ENCODE measurements at regions not wholly inside any gene's neighbourhood (a gene's known extent, or its start where the extent isn't known, plus 50 kb on each side); places are given as distances from the start of the nearest gene placed in this dataset.

DNA sequence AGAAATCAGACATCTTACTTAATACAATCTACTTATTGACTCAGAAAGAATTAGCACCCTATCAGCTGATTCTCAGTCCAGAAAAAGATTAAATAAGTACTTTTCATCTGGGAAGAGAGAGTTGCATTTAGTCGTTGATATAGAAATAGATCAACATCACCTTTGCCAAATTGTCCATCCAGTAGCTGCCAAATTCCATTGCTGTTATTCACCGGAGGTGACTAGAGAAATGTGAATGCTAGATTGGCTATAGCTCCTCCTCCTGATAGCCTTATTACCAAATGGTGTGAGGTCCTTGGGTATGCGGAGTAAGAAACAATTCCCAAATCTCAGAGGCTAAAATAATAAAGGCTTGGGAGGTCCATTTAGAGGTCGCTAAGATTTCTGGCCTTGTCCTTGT lies 723.3 kb upstream of the FLRT2 start:
- Mint-ChIP-seq H3K4me3 (no peak overlapping the region), H3K4me1 (no peaks in the 10 kb centered on the region), H3K36me3 (ENCODE audit: low read depth) (no peaks in the 10 kb centered on the region), H3K27me3 (no peaks in the 10 kb centered on the region), H3K27ac (no peak overlapping the region), H3K9me3 (peaks cover 8% of the 10 kb centered on the region)
- no peak for ATAC-seq (replicated peaks)

DNA sequence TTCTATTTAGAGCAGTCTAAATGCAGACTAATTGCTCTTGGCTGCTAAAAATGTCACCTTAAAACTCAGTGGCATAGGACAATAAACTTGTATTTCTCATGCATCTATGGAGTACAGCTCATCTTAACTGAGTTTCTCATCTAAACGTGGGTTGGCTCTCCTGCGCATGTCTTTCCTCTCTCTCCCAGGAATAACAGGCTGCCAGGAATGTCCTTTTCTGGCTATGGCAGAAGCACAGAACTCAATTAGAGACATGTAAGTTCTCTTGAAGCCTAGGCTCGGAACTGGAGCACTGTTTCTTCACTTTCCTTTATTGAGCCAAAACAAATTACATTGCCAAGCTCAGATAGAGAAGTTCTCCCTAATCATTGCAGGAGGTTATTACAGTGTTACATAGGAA lies 722.3 kb upstream of the FLRT2 start:
- Mint-ChIP-seq H3K36me3 (ENCODE audit: low read depth) (no peaks in the 10 kb centered on the region), H3K4me3 (no peak overlapping the region), H3K4me1 (no peaks in the 10 kb centered on the region), H3K27me3 (no peaks in the 10 kb centered on the region), H3K9me3 (peaks cover 8% of the 10 kb centered on the region), H3K27ac (no peak overlapping the region)
- no peak for ATAC-seq (replicated peaks)

DNA sequence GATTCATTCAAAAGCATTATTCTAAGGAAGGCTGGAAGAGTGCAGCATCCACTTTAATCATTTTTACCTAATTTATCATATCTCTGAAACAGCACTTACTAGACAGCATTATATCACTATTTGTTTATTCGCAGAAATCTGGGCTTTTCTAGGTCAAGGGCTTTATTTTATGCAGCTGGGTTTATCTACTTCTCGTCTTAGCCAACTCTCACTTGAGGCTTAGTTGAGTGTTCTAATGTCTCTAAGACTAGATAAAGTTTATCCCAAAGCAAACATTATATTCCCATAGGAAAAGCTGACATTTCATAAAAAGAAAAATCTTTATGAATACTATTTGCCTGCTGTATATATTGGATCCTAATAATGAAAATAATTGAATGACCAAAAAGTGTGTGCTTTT lies 720.8 kb upstream of the FLRT2 start:
- Mint-ChIP-seq H3K4me1 (no peaks in the 10 kb centered on the region), H3K36me3 (ENCODE audit: low read depth) (no peaks in the 10 kb centered on the region), H3K27me3 (no peaks in the 10 kb centered on the region), H3K4me3 (no peak overlapping the region), H3K27ac (no peak overlapping the region), H3K9me3 (peaks cover 8% of the 10 kb centered on the region)
- no peak for ATAC-seq (replicated peaks)

DNA sequence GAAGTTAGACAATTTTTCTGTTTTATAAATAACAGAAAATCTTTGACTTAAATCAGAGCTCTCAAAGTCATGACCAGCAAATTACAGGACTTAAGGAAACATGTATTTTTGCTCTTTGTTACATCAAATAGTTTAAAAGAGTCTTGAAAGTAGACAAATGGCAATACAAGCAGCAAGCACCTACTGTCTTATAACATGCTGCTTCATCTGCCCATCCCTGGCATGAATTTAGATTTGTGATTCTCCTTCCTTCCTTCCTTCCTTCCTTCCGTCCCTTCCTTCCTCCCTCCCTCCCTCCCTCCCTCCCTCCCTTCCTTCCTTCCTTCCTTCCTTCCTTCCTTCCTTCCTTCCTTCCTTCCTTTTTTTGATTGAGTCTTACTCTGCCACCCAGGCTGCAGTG lies 715.6 kb upstream of the FLRT2 start:
- no peak overlapping the region for H3K27ac Mint-ChIP-seq
- H3K27me3 Mint-ChIP-seq = no peaks in the 10 kb centered on the region
- no peaks in the 10 kb centered on the region for H3K36me3 Mint-ChIP-seq (ENCODE audit: low read depth)
- peaks cover 15% of the 10 kb centered on the region for H3K9me3 Mint-ChIP-seq
- no peaks in the 10 kb centered on the region for H3K4me1 Mint-ChIP-seq
- no peak for ATAC-seq (replicated peaks)
- no peak overlapping the region for H3K4me3 Mint-ChIP-seq

DNA sequence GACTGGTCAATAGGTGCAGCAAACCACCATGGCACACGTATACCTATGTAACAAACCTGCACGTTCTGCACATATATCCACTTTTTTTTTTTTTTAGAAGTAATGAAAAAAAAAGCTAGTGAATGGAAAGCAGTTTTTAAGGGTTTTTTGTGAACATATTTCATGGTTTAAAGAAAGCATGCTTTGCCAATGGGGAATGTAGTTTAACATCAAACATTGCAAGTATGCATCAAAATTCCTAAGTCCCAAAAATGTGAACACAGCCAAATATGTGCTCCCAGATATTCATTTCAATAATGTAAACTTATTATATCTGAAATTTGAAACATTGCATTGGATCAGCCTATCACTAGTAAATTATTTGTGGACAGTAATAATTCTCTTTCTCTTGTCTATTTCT lies 710.4 kb upstream of the FLRT2 start:
- Mint-ChIP-seq H3K4me1 (no peaks in the 10 kb centered on the region), H3K27me3 (no peaks in the 10 kb centered on the region), H3K36me3 (ENCODE audit: low read depth) (no peaks in the 10 kb centered on the region), H3K27ac (no peak overlapping the region), H3K9me3 (peaks cover 23% of the 10 kb centered on the region), H3K4me3 (no peak overlapping the region)
- no peak for ATAC-seq (replicated peaks)

DNA sequence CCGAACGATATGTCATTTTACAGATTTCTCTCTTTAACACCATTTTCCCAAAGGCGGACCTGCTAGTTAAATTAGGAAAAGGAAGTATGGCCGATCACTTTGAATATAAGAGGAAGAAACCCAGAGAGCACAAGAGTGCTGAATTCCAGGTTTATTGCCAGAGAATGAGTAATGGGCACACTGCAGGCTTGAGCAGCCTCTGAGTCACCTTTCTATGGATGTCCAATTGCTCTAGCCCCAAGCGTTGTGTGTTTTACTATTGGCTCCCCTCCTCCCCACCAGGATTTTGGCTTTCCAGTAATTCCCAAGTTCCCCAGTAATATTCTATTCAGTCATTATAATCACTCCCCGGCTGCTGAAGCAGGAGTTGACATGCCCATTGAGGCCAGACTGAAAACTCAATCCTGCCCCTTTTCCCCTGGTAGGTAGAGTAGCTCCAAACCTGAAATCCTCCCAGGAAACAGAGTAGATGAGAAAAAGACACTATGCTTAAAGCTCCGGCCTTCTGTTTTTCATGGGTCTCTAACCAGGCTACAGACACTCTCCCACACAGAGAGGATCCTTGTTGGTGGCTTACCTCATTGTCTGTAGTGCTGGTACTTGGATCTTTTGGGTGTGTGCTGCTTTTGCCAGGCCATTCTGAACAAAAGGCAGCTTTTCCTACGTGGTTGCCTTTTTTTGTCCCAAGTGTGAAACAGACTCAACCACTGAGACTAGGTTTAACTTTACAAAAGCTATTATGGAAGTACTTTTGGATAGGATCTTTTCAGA lies 704.3 kb upstream of the FLRT2 start:
- H3K4me1 Mint-ChIP-seq = no peaks in the 10 kb centered on the region
- no peak for ATAC-seq (replicated peaks)
- peaks cover 18% of the 10 kb centered on the region for H3K9me3 Mint-ChIP-seq
- no peaks in the 10 kb centered on the region for H3K36me3 Mint-ChIP-seq (ENCODE audit: low read depth)
- no peak overlapping the region for H3K4me3 Mint-ChIP-seq
- no peaks in the 10 kb centered on the region for H3K27me3 Mint-ChIP-seq
- H3K27ac Mint-ChIP-seq = no peak overlapping the region

DNA sequence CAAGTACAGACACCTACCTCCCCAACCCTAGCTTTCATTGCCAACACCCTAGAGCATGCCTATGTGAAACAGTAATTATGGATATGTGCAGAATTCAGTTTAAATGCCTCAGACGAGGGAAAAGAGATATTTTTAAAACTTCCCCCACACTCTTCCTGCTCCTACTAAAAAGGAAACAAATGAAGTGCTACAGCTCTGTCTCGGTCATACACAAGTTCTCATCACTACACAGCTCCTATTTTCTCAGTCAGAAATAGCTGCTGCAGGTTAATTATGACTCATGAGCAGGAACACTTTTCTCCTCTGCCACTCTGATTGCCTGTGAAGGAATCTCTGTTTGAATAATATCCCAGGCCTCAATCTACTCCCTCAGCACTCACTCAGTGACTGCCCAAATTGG lies 703.6 kb upstream of the FLRT2 start:
- peaks cover 17% of the 10 kb centered on the region for H3K9me3 Mint-ChIP-seq
- ATAC-seq (replicated peaks) = no peak

DNA sequence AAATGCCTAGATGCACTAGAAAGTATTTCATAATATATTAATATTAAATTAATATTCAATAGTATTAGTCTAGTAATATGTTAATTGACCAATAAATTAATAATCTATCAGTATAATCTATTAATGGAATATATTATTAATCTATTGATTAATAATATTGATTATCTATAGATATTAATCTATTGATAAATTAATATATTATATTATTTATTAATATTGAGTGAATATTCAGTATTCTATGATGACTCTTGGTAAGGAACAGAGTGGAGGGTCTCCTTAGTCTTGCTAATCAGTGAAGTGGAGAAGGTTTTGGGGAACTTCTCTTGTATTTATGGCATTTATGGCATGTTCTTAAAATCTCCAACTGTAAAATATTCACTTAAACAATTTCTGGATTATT lies 679.3 kb upstream of the FLRT2 start:
- ATAC-seq (replicated peaks) = no peak
- Mint-ChIP-seq H3K27ac (no peak overlapping the region), H3K9me3 (peaks cover 24% of the 10 kb centered on the region), H3K36me3 (ENCODE audit: low read depth) (no peaks in the 10 kb centered on the region), H3K4me1 (no peaks in the 10 kb centered on the region), H3K4me3 (no peak overlapping the region), H3K27me3 (no peaks in the 10 kb centered on the region)

More for the DNA sequence above, 703.6 kb upstream of the FLRT2 start:
- H3K4me3 Mint-ChIP-seq = no peak overlapping the region
- no peak overlapping the region for H3K27ac Mint-ChIP-seq
- H3K27me3 Mint-ChIP-seq = no peaks in the 10 kb centered on the region
- H3K36me3 Mint-ChIP-seq (ENCODE audit: low read depth) = no peaks in the 10 kb centered on the region
- no peaks in the 10 kb centered on the region for H3K4me1 Mint-ChIP-seq

DNA sequence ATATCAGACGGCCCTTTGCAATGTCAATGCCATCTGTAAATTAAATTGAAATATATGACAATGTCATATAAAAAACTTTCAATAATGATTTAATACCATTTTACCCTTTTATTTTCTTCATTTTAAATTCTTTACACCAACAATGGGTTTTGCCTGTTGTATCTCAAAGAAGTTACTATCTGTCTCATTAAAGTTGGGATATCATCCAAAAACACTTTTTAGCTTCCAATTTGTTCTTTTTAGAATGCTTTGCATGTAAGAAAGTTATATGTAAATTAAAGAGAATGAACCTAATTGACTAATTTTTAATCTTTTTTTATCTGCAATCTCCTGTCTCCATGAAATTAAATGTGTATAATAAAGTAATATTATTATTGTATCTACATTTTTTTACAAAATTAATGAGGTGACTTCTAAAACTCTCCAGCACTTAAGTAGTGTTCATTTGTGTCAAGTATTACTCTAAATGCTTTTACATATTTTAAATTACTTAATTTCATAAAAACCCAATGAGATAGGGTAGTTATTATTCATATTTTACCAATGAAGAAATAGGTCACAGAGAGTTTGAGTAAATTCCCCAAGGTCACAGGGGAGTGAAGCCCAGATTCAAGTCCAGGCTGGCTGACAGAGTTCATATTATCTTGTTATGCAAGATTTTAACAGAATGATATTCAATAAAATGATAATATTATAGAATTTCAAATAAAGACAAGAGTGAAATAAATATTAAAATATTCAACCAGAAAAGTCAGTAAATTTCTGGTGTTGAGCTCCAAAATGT lies 673.0 kb upstream of the FLRT2 start:
- Mint-ChIP-seq H3K36me3 (ENCODE audit: low read depth) (no peaks in the 10 kb centered on the region), H3K9me3 (peaks cover 18% of the 10 kb centered on the region), H3K4me1 (no peaks in the 10 kb centered on the region), H3K27ac (no peak overlapping the region), H3K4me3 (no peak overlapping the region), H3K27me3 (no peaks in the 10 kb centered on the region)
- no peak for ATAC-seq (replicated peaks)

DNA sequence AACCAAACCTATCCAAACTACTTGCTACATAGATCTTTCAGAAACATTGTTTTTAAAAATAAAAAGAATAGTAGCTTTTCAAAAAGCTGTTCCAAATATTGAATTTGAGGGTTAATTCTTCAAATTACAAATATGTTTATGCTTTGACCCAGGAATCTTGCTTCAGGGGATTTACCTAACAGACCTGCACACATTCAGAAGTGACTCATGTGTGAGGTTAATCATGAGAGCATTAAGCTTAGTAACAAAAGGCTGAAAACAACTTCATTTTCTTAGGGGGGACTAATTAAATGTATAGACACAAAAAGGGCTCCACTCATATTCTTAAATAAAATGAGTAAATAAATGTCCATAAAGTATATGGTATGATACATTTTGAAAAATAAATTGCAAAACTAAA lies 672.4 kb upstream of the FLRT2 start:
- no peak overlapping the region for H3K4me3 Mint-ChIP-seq
- peaks cover 18% of the 10 kb centered on the region for H3K9me3 Mint-ChIP-seq
- ATAC-seq (replicated peaks) = no peak
- H3K36me3 Mint-ChIP-seq (ENCODE audit: low read depth) = no peaks in the 10 kb centered on the region
- H3K4me1 Mint-ChIP-seq = no peaks in the 10 kb centered on the region
- no peak overlapping the region for H3K27ac Mint-ChIP-seq
- no peaks in the 10 kb centered on the region for H3K27me3 Mint-ChIP-seq

DNA sequence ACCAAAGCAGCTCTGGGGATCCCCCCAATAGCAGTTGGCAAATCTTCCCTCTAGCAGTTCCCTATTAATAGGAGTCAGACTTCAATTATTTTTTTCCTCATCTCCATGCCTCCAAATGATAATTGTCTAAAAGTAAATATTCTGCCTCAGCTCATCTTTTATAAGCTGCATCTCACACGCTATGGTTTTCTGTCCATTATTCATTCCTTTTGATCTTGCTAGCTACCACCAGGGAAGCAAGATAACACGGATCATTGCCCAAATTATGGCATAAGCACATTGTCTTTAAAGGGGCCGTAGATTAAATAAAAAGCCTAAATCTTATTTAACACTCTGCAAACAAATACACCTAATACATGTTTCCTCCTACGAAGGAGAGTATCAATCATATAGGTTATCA lies 670.8 kb upstream of the FLRT2 start:
- H3K4me1 Mint-ChIP-seq = no peaks in the 10 kb centered on the region
- H3K27ac Mint-ChIP-seq = no peak overlapping the region
- ATAC-seq (replicated peaks) = no peak
- H3K4me3 Mint-ChIP-seq = no peak overlapping the region
- H3K36me3 Mint-ChIP-seq (ENCODE audit: low read depth) = no peaks in the 10 kb centered on the region
- H3K27me3 Mint-ChIP-seq = no peaks in the 10 kb centered on the region
- H3K9me3 Mint-ChIP-seq = peaks cover 17% of the 10 kb centered on the region

DNA sequence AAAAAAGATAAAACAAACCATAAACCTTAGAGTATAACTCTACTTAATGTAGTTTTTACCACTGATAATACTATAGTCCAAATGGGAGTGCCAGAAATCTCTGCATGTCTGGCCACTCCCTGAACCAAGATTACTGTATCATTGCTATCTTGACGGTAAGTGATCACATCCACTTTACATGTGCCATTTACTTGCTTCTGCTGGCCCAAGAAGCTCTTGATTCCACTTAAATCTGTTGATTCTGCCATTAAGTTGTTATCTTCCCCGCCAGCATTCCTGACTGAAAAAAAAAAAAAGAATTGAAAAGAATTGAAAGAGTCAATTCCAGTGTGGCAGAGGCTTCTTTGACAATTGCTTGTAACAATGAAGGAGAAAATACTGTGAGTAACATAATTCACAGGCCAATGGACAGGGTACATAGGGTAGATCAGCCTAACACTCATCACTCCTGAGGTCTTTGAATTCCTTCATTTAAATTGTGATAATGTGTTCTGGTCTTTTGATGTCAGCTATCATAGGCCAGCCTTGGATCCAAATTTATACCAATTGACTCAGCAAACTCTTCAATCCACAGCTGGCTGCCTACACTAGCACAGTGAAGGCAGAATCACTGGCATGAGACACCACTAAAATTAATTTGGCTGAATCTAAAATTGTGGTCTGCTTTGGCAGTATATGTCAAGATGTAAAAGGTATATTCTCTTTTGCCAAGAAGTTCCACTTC lies 665.2 kb upstream of the FLRT2 start:
- no peaks in the 10 kb centered on the region for H3K27me3 Mint-ChIP-seq
- H3K4me1 Mint-ChIP-seq = no peaks in the 10 kb centered on the region
- peaks cover 13% of the 10 kb centered on the region for H3K9me3 Mint-ChIP-seq
- H3K27ac Mint-ChIP-seq = no peak overlapping the region
- no peak for ATAC-seq (replicated peaks)
- H3K36me3 Mint-ChIP-seq (ENCODE audit: low read depth) = no peaks in the 10 kb centered on the region
- H3K4me3 Mint-ChIP-seq = no peak overlapping the region

DNA sequence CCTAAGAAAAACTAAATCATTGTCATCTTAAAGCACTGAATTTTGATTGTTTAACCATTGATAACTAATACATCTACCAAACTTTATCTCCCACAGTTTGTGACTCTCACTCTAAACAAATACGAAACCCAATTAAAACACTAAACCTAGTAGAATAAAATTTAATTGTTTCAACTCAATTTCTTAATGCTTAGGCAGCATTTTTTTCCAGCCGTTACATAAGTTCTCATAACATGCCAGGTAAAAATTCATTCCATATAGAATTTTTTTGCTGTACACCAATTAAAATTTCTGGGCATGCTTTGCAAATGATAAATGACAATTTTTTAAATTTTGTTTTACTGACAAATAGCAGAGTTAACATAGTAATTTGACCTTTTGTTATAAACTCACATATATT lies 658.2 kb upstream of the FLRT2 start:
- no peaks in the 10 kb centered on the region for H3K36me3 Mint-ChIP-seq (ENCODE audit: low read depth)
- no peak overlapping the region for H3K27ac Mint-ChIP-seq
- H3K9me3 Mint-ChIP-seq = peaks cover 8% of the 10 kb centered on the region
- ATAC-seq (replicated peaks) = no peak
- no peaks in the 10 kb centered on the region for H3K4me1 Mint-ChIP-seq
- no peaks in the 10 kb centered on the region for H3K27me3 Mint-ChIP-seq
- H3K4me3 Mint-ChIP-seq = no peak overlapping the region

DNA sequence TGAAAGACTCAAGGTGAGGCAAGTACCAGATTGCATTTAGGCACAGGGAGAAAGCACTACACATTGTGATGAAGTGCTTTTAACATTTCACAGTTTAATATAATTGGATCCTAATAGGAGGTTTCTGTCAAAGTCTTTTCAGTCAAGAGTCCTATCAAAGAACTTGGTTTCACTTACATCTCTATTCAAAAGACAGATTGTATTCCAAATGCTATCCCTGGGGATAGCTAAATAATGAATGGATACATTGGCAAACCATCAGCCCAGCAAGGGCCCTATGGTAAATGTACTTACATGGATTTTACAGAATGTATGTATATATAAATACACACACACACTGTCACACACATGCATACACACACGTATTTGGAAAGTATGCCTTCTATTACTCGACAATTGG lies 655.5 kb upstream of the FLRT2 start:
- Mint-ChIP-seq H3K27me3 (no peaks in the 10 kb centered on the region), H3K9me3 (peaks cover 8% of the 10 kb centered on the region), H3K36me3 (ENCODE audit: low read depth) (no peaks in the 10 kb centered on the region), H3K4me1 (no peaks in the 10 kb centered on the region), H3K27ac (no peak overlapping the region), H3K4me3 (no peak overlapping the region)
- no peak for ATAC-seq (replicated peaks)

DNA sequence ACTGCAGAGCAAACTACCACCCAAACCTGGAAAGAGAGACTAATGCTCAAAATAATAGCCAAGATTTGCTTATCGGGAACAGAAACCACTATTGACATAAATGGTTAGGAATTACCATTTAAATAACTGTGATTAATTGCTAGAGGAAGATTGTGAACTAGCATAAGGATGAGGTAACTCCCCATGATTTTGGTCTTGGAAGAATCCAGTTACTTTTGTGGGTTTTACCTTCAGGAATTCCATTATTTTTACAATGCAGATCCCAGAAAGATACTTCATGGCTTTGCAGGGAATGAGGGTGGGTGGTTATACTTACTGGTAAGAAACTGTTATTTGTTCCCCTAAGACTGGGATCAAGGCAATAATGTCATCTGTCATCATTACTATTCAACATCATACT lies 652.9 kb upstream of the FLRT2 start:
- H3K4me3 Mint-ChIP-seq = no peak overlapping the region
- no peak overlapping the region for H3K27ac Mint-ChIP-seq
- no peak for ATAC-seq (replicated peaks)
- no peaks in the 10 kb centered on the region for H3K4me1 Mint-ChIP-seq
- H3K27me3 Mint-ChIP-seq = no peaks in the 10 kb centered on the region
- no peaks in the 10 kb centered on the region for H3K36me3 Mint-ChIP-seq (ENCODE audit: low read depth)
- H3K9me3 Mint-ChIP-seq = peaks cover 8% of the 10 kb centered on the region
